ENCODE measurements at regions not wholly inside any gene's neighbourhood (a gene's known extent, or its start where the extent isn't known, plus 50 kb on each side); places are given as distances from the start of the nearest gene placed in this dataset.
A peak's percentile ranks its signal among the peaks of the same experiment; 100 is the strongest.
"Not testable (repeated sequence)": the region's sequence is repeated elsewhere in the genome, so short reads cannot be mapped to it uniquely, and the experiment has no call there.

DNA sequence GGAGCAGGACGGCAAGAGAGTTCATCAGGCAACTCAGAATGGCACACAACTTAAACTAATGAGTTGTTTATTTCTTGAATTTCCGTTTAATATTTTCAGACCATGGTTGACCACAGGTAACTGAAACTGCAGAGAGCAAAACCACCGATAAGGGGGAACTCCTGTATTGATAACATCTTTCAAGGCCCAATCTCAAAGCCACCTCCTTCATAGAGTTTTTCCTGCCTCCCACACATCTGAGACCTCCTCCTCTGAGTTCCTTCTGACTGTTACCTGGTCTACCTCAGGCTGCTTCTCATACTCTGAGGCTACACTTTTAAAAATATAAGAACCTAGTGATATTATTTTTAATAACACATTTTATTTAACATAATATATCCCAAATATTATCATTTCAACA lies 341.5 kb upstream of the NPVF start:
- Histone ChIP-seq H3K27ac (no peak overlapping the region), H3K4me3 (no peak overlapping the region)

DNA sequence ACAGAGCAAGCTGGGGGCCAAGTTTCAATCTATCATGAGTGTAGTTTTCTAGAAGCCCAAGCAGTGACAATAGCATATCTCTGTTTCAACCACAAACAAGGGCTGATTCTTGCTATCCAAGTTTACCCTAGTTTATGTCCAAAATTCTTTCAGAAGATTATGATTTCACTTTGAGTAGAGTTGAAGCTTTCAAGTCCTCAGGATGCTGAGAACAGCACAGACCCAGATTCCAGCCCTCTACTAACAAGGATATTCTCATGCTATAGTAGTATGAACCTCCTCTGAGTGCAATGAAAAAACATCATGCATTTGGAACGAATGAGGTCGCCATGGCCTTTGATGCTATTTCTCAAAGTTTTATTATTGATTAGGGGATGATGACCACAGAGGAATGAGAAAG lies 344.1 kb upstream of the NPVF start:
- no peak overlapping the region for H3K27ac ChIP-seq
- H3K4me3 ChIP-seq, result no peak overlapping the region

DNA sequence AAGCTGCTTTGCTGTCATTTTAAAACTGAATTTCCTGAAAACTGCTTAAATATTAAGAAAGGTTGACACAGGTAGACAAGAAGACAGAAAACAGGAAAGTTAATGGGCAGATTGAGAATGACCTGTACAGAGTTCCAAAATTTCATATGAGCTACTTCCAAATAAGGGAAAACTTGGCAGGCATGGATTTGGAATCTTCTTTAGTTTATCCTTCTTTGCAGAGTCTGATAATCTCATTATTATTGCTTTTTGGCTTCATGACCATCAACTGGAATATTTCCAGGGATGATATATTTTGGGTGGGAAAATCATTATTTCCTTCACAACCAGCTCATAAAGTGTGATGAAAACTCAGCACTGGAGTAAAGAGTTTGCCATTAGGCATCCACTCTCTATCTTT lies 346.5 kb upstream of the NPVF start:
- Histone ChIP-seq H3K4me3 (no peak overlapping the region), H3K27ac (no peak overlapping the region)

DNA sequence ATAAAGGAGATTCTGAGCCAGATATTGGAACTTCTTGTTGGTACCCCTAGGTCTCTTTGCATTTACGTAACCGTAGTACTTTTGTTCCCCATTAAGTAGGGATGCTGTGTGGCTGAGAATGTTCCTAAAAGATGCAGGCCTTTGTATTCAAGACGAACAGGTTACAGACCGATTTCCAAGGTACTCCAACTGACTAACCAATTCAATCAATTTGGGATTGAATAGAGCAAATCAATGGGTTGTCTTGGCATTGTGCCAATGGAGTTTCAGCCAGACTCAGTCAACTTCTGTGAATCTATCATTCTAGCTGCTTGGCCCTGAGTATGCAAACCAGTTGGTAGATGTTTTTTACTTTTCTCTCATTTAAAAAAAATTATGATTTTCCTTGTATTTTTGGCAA lies 347.3 kb upstream of the NPVF start:
- no peak overlapping the region for H3K27ac ChIP-seq
- H3K4me3 ChIP-seq, result no peak overlapping the region

DNA sequence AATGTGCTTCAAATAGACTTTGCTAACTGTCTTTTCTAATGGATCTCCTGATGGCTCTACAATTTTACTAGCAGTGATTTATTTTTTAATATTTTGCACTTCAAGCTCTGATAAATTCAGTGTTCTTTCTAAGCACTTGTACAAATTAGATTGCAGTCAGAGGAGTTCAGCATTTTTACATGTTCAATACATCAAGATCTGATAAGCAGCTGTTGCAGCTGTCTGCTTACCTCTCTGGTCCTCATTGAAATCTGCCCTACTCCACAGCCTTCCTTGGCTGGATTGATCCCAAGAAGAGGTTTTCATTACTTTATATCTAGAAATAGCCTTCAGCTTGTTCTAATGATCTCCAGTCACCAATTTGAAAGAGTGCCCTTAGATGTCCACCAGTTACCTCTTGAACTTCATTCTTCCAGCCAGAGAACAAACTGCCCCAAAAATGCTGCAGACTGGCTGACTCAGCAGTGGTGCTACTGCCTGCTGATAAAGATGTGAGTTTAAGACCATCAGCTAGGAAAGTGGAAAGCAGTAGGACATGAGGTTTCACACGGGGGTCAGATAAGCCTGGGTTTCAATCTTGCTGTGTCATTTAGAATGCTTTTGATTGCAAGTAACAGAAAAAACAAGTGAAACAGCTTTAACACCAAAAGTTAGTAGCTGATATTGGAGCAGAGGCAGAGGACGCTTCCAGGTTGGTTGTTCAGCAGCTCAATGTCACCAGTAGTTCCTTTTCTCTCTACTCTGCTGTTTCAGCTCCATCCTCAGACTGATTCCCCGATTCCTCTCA lies 350.9 kb upstream of the NPVF start:
- Histone ChIP-seq H3K4me3 (no peak overlapping the region), H3K27ac (no peak overlapping the region)

DNA sequence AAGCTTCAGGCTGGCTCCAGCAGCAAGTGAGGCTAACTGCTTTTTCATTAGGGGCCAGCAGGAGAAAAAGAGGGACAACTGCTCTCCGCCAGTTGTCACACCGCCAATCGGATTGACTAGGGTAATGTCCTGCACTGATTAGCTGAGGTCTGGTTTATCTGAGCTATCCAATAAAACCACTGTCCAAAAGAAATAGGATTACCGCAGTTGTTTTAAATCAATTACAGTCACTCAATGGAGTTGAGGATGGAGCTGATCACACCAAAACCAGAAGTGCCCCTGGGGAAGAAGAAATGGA lies 351.4 kb upstream of the NPVF start:
- no peak overlapping the region for H3K27ac ChIP-seq

DNA sequence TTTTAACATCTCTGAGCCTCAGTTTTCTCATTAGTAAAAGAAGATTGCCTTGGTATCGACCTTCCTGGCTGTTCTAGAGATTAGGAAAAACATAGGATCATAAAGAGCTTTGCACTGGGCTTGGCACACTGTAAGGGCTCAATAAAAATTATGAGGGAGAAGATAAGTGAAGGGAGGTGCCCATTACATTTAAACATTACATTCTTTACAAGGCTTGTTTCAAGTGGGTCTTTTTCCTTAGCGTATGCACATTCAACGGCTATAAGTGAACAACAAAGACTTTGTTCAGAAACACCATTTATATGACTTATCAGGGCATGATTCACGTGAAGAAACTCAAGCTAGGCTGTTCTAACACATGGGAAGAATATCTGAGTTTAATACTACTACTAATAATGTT lies 351.9 kb upstream of the NPVF start:
- H3K27ac ChIP-seq, result no peak overlapping the region

More for the DNA sequence above, 351.4 kb upstream of the NPVF start:
- H3K4me3 ChIP-seq, result no peak overlapping the region

DNA sequence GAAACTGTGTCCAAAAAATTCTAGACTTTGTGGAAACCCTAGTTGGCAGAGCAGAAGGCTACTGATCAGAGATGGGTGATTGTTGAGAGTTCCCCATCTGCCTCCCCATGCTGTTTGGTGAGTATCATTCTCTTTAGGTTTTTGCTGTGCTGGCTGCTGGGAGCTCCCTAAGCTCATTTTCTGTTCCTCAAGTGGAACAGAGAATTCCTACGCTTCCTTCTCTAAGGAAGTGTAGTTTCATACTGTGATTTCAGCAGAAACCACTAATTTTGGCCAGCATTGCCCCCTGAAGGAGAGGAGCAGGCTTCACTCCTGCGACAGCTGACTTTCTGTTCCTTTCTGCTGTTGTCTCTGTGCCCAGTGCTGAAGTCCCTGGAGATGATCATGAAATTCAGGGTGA lies 355.3 kb upstream of the NPVF start:
- Histone ChIP-seq H3K27ac (no peak overlapping the region), H3K4me3 (no peak overlapping the region)

More for the DNA sequence above, 351.9 kb upstream of the NPVF start:
- H3K4me3 ChIP-seq, result no peak overlapping the region

DNA sequence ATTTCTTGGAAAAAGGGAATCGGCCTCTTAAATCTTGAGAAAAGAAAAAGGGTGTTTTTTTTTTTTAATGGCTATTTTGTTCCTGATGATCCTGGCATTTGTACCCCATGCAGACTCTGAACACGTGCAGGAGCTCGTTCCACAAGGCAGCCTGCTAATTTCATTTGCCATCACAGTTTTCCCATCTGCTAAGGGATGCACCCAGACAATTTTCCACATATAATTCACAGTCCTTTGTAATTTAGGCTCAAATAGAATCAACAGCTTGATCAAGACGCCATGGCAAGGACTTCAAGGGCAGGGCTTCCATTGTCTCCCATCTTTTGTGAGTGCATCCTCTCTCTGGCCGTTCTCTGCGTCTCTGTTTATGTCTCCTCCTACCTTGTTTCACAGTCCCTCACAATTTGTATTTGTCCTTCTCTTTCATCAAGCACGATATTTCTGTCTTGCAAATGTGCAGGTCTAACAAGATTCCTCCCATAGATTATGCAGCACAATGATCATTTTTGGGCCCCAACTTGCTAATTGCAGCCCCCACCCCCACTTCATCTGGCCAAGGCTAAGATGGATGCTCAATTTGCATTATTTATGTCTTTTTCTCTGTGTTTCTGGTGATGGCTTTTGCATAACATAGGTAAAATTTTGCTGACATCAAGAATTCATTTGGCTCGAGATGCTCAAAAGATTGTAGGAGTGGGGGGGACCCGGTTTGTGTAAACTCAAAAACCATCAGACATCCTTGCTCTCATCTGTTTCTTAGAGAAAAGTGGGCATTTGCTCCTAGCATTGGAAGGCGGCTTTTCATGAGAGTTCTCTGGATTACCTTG lies 356.0 kb upstream of the NPVF start:
- H3K27ac ChIP-seq, result no peak overlapping the region
- no peak overlapping the region for H3K4me3 ChIP-seq

DNA sequence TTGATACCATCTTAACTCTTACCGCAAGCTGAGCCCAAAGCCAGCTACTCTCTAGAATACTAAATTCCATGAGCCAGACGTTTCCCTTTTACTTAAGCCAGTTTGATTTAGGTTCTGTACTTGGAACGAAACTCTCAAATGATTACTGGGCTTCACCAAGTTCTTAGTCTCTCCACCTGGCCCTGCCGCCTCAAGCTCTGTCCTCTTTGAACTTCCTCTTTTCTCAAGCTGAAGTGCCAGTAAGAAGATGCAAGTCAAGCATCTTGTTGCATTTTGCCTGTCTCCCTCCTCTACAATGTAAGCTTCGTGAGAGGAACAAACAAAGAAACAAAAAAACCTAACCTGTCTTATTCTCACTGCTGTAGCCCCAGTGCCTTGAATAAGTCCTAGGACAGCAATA lies 358.2 kb upstream of the NPVF start:
- Histone ChIP-seq H3K27ac (no peak overlapping the region), H3K4me3 (no peak overlapping the region)

DNA sequence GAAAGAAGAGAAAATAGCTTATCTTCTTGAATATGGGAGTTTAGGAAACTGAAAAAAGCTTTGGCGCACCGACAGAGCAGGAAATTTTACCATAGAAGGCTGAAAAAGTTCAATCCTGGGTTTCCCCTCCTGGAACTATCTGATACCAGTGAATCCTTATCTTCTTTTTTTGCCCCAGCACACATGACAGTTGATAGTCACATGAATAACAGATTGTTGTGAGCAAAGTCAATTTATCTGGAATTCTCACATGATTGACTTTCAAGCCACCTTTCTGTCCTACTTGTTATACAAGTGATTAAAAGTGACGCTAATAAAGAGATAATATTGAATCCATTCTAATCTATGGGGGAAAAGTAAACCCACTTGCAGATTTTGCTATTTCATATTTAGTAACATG lies 365.8 kb upstream of the NPVF start:
- H3K27ac ChIP-seq, result no peak overlapping the region
- H3K4me3 ChIP-seq, result no peak overlapping the region

DNA sequence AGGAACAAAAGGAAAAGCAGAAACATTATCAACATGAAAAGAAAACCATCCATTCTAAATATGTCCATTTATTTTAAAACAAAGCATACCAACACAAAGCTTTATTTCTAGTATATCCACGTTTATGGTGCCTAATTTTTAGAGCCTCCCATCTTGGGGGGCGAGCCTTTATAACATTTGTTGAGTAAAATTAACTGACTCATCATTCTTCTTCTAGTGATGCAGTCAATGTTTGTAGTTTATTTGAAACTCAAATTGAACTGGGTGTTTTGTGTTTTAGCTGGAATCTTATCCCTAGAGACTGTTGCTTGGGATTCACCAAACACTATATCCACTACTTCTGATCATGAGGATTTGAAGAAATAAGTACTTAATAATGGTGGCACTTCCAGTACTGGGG lies 366.4 kb upstream of the NPVF start:
- Histone ChIP-seq H3K4me3 (no peak overlapping the region), H3K27ac (no peak overlapping the region)

DNA sequence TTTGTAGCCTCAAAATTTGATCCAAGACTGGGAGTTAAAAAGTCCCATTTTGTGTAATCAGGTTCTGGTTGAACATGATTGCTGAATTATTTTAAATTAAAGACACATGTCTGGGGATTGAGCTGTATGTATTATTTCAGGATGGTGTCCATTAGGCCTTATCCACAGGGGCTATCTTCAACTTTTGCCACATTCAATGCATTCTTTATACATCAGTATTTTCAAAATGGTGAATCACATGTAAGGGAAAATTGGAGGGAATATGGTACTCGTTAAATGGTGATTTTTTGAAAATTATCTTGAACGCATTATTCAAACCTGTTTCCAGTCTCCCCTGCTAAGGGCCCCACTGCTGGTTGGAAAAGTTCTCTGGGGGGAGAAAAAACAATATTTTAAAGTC lies 367.7 kb upstream of the NPVF start:
- Histone ChIP-seq H3K4me3 (no peak overlapping the region), H3K27ac (no peak overlapping the region)

DNA sequence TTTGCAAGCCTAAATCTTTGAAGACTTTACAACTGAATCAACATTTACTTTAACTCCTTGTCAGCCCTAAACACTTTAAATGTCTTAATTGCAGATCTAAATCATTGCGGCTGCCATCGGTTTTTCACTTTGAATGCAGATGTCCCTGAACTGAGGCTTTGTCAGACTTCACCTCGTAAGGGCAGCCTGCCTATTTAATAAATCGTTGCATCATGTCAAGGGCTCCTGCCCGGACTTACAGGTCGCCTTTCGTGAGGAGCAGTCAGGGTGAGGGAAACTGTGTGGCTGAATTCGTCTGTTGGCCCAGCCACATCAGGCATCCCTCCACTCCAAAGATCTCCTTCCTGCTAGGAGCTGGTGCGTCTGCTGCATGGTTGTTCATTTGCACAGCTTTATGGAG lies 368.2 kb upstream of the NPVF start:
- Histone ChIP-seq H3K27ac (no peak overlapping the region), H3K4me3 (no peak overlapping the region)

DNA sequence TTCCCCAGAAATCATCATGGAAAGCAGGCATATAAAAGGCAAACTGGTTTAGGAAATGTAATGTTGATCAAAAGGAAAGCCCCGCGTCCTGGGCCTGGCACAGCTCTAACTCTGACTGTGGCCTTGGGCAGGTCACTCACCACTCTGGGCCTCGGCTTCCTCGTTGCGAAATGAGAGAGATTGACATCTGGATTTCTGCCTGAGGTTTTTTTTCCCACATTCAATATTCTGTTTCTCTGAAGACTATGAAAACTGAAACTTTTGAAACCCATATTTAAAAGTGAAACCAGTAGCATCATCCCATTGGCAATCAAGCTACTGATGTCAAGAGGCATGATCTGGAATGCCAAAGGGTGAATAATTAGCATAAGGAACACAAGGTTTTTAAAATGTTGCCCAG lies 369.7 kb upstream of the NPVF start:
- no peak overlapping the region for H3K27ac ChIP-seq
- no peak overlapping the region for H3K4me3 ChIP-seq

DNA sequence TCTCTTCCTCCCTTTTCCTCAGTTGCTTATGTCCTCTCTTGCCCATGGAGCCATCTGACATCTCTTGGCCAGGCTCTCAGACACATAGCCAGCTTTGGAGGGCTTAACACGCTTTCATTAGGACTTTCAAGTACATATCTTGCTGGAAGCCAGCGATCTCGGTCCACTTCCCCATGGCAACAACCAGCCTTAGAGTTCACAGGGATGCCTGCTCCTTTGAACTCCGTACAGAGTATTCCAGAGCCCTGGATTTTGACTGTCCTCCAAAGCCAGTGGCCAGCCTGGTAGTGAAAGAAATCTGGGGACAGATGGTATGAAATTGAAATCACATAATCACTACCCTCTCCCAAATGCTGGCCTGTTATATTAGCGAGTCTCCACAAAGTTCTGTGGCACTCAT lies 370.5 kb upstream of the NPVF start:
- Histone ChIP-seq H3K27ac (no peak overlapping the region), H3K4me3 (no peak overlapping the region)

DNA sequence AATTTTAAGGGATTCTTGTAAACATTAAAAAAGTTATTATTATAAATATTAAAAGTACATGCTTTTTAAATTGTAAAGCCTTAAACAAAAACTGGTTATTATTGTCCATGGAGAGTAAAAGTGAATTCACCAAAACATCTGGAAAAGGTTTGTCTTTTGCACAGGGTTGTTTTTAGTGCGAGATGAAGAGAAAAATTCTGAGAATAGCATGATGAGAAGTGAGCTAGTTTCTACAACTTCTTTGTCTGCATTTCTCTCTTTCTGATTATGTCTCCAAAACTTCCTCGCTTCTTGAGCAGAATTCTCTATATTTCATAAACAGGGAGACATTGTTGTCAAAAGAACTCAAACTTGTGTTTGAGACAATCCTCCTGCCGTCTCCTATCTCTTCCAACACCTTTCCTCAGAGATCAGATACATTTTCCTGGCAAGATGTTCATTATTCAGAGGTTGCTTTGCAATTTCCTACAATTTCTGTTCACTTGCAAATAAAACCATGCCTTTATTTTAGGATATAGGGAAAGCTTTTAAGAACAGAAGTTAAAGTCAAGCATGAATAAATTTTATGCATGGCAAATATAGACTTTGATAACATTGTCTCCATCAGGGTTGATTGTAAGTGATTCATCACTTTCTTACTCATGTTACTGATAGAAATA lies 372.1 kb upstream of the NPVF start:
- Histone ChIP-seq H3K27ac (no peak overlapping the region), H3K4me3 (no peak overlapping the region)

DNA sequence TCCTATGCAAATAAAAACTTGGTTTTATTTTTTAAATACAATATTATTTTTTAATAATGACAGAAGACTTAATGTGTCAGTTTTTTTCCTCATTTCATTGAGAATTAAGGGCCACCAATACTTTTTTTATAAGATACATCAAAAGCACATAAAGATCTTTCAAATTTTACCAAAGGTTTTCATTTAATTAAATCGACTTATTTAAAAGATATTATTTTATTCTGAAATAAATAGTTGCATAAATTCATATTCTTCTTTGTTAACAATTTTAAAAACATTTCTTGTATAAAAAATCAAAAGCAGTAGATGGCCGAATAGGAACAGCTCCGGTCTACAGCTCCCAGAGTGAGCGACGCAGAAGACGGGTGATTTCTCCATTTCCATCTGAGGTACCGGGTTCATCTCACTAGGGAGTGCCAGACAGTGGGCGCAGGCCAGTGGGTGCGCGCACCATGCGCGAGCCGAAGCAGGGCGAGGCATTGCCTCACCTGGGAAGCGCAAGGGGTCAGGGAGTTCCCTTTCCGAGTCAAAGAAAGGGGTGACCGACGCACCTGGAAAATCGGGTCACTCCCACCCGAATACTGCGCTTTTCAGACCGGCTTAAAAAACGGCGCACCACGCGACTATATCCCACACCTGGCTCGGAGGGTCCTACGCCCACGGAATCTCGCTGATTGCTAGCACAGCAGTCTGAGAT lies 374.6 kb upstream of the NPVF start:
- H3K4me3 ChIP-seq, result peak overlapping the region in 5 of 7 experiments; percentile 6 to 35 (median 19)
- H3K27ac ChIP-seq, result not testable (repeated sequence)

DNA sequence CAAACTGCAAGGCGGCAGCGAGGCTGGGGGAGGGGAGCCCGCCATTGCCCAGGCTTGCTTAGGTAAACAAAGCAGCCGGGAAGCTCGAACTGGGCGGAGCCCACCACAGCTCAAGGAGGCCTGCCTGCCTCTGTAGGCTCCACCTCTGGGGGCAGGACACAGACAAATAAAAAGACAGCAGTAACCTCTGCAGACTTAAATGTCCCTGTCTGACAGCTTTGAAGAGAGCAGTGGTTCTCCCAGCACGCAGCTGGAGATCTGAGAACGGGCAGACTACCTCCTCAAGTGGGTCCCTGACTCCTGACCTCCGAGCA lies 375.1 kb upstream of the NPVF start:
- peak overlapping the region in 5 of 7 experiments; percentile 6 to 35 (median 19) for H3K4me3 ChIP-seq
- not testable (repeated sequence) for H3K27ac ChIP-seq

DNA sequence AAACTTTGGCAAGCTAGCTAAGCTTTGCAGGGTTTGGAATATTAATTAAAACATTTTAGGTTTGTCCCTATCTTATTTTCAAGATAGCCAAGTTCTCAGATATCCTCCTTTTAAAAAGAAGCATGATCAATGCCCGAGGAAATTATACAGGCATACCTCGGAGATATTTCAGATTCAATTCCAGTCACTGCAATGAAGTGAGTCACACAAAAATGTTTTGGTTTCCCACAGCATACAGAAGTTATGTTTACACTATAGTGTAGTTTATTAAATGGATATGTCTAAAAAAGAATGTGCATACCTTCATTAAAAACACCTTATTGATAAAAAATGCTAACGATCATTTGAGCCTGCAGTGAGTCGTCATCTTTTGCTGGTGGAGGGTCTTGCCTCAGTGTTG lies 382.9 kb upstream of the NPVF start:
- Histone ChIP-seq H3K27ac (no peak overlapping the region), H3K4me3 (no peak overlapping the region)

DNA sequence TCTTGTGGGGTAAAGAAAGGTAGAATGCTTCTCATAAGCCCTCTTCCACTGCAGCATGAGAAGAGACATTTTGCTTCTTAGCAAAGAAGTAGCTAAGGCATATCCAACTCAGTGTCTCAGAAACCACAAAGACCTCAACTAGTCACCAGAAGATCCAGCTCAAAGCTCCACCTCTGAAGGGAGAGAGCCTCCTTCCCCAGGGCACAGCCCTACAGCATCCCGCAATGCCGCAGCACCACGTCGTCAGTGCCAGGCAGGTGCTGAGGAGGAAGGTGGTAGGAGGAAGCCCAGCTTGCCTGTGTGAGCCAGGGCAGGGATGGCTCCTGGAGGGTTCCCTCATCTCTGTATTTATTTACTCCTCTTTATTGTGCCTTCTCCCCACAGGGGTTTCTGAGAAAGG lies 385.6 kb upstream of the NPVF start:
- H3K27ac ChIP-seq, result no peak overlapping the region
- H3K4me3 ChIP-seq, result no peak overlapping the region
